ENCODE measurements at regions not wholly inside any gene's neighbourhood (a gene's known extent, or its start where the extent isn't known, plus 50 kb on each side); places are given as distances from the start of the nearest gene placed in this dataset.

- H3K4me1 Mint-ChIP-seq: peaks cover 18% of the 10 kb centered on the region
- no peaks in the 10 kb centered on the region for H3K9me3 Mint-ChIP-seq
- ATAC-seq (no peak), DNase-seq (no peak)
- H3K27ac Mint-ChIP-seq: no peak overlapping the region
- peaks cover 19% of the 10 kb centered on the region for H3K27me3 Mint-ChIP-seq
- no peak overlapping the region for H3K4me3 Mint-ChIP-seq
Measured at GRCh38 chr10:4685904-4686643, 139.9 kb upstream of the AKR1E2 start.

- DNase-seq (no peak), ATAC-seq (no peak)
- H3K4me1 Mint-ChIP-seq: peaks cover 18% of the 10 kb centered on the region
- H3K27me3 Mint-ChIP-seq: peaks cover 19% of the 10 kb centered on the region
- H3K9me3 Mint-ChIP-seq: no peaks in the 10 kb centered on the region
- H3K4me3 Mint-ChIP-seq: no peak overlapping the region
- no peak overlapping the region for H3K27ac Mint-ChIP-seq
Measured at GRCh38 chr10:4685491-4685890, 140.5 kb upstream of the AKR1E2 start.

DNA sequence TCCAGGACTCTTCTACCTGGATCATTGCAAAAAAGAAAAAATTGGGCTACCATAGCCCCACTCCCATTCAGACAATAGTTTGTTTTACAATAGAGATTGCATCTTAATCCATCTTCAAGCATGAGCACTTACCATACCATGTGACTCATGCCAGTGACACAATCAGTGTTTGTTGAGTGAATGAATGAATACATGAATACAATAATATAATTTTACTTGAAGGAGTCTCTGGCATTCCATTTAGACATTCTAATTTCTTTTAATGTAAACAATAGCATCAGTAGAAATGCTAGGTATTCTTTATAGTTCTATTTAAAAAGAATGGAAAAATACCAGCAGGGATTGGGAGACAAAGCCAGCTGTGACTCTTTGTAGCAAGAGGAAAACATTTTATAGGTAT is 141.6 kb upstream of the AKR1E2 start:
- H3K27ac Mint-ChIP-seq: no peak overlapping the region
- no peaks in the 10 kb centered on the region for H3K9me3 Mint-ChIP-seq
- H3K27me3 Mint-ChIP-seq: peaks cover 19% of the 10 kb centered on the region
- H3K4me3 Mint-ChIP-seq: no peak overlapping the region
- H3K4me1 Mint-ChIP-seq: peaks cover 18% of the 10 kb centered on the region
- no peak for ATAC-seq
- no peak for DNase-seq

DNA sequence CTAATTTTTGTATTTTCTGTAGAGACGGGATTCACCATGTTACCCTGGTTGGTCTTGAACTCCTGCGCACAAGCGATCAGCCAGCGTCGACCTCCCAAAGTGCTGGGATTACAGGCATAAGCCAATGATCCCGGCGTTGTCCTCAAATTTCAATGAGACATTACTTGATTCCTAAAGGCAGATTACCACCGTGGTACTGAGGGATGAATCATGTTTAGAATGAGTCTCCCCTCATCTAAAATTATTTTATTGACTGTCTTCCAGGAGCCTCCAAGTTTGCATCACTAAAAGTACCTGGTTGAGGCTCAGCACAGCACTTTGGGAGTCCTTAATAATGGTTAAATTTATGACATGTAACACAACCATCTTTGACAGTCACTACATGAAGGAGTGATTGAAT is 142.2 kb upstream of the AKR1E2 start:
- no peaks in the 10 kb centered on the region for H3K9me3 Mint-ChIP-seq
- DNase-seq (no peak), ATAC-seq (no peak)
- peaks cover 18% of the 10 kb centered on the region for H3K4me1 Mint-ChIP-seq
- H3K27ac Mint-ChIP-seq: no peak overlapping the region
- peaks cover 21% of the 10 kb centered on the region for H3K27me3 Mint-ChIP-seq
- H3K4me3 Mint-ChIP-seq: no peak overlapping the region

DNA sequence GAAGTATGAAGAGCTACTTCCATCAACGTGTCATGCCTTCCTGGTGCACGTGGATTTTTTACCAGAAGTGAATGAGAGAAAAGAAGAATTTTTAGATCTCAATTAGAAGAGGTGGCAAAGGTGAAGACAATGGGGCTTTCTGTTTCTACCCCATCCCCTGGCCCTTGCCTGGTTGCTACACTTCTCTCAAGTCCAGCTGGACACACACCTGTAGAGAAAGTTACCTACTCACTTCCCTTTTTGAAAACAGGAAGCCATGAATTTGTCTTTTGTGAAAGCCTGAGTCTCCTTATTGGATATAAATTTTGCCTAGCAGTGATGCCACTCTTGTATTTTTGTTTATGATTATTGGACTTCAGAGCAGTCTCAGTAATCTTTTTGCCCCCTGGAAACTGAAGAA is 142.9 kb upstream of the AKR1E2 start:
- ATAC-seq (no peak), DNase-seq (no peak)
- Mint-ChIP-seq H3K27me3 (peaks cover 28% of the 10 kb centered on the region), H3K4me3 (no peak overlapping the region), H3K27ac (no peak overlapping the region), H3K9me3 (no peaks in the 10 kb centered on the region), H3K4me1 (peaks cover 13% of the 10 kb centered on the region)

GRCh38 chr10:4678951-4679671 is 146.9 kb upstream of the AKR1E2 start:
- Mint-ChIP-seq H3K9me3 (no peaks in the 10 kb centered on the region), H3K4me1 (no peaks in the 10 kb centered on the region), H3K27me3 (peaks cover 46% of the 10 kb centered on the region), H3K27ac (no peak overlapping the region), H3K4me3 (no peak overlapping the region)
- DNase-seq (no peak), ATAC-seq (no peak)

DNA sequence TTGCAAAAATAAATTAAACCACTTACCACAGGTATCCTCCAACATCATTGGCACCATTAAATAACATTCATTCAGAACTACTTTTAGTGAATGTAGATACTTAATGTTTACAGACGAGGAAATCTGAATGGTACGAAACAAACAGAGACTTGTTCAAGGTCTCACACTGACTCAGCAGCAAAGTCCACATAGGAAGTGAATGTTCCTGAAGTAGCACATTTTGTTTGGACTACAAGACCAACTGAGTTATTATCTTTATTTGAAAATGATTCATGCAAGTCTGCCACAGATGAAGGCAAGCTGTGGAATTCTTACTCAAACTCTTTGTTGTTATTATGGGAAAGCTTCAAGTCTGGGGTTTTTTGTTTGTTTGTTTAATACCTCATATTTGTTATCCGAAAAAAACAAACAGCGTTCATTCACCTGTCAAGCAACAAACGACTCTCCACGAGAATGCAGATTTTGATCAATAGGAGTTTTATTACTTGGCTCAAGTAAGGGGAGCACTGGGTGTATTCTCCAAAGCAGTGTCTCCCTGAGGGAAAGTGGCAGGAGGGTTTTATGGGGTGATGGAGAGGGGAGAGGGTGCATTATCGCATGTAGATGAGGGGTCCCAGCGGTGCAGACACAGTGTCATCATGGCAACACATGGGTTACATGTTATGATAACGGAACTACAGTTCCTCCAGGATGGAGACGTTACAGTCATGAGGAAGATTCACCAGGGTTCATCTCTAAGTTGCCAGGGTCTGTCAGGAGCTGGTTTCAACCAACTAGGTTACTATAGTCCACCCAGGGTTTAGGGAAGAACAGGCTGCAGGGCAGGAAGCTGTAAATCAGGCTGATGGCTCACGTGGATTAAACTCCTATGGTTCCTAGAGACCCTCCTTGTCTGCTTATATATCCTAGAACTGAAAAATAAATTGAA is 147.7 kb upstream of the AKR1E2 start:
- H3K9me3 Mint-ChIP-seq: no peaks in the 10 kb centered on the region
- peaks cover 46% of the 10 kb centered on the region for H3K27me3 Mint-ChIP-seq
- no peak overlapping the region for H3K4me3 Mint-ChIP-seq
- no peak overlapping the region for H3K27ac Mint-ChIP-seq
- no peak for DNase-seq
- no peaks in the 10 kb centered on the region for H3K4me1 Mint-ChIP-seq
- no peak for ATAC-seq

- Mint-ChIP-seq H3K27ac (no peak overlapping the region), H3K27me3 (peaks cover 46% of the 10 kb centered on the region), H3K4me3 (no peak overlapping the region), H3K9me3 (no peaks in the 10 kb centered on the region), H3K4me1 (no peaks in the 10 kb centered on the region)
- DNase-seq (no peak), ATAC-seq (no peak)
Measured at GRCh38 chr10:4677296-4678021, 148.5 kb upstream of the AKR1E2 start.

DNA sequence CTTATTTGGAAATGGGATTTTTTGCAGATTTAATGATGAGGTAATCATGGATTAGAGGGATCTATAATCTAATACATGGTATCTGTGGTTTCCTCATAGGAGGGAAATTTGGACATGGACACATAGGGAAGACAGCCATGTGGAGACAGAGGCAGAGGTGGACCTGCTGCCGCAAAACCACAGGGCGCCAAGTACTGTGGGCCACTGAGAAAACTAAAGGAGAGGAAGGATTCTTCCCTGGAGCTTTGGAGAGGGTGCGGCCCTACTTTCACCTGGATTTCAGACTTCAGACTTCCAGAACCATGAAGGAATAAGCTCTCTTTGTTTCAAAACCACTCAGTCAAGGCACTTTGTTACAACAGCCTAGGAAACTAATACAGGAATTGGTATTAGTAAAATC is 149.4 kb upstream of the AKR1E2 start:
- DNase-seq (no peak), ATAC-seq (no peak)
- Mint-ChIP-seq H3K27me3 (peaks cover 49% of the 10 kb centered on the region), H3K4me1 (no peaks in the 10 kb centered on the region), H3K4me3 (no peak overlapping the region), H3K27ac (no peak overlapping the region), H3K9me3 (no peaks in the 10 kb centered on the region)

- H3K4me1 Mint-ChIP-seq: no peaks in the 10 kb centered on the region
- H3K4me3 Mint-ChIP-seq: no peak overlapping the region
- H3K9me3 Mint-ChIP-seq: peaks cover 0 to 5% of the 10 kb centered on the region in 2 donors
- no peak for ATAC-seq
- no peak overlapping the region for H3K27ac Mint-ChIP-seq
- no peak for DNase-seq
- peaks cover 56% of the 10 kb centered on the region for H3K27me3 Mint-ChIP-seq
Measured at GRCh38 chr10:4675808-4676207, 150.2 kb upstream of the AKR1E2 start.

DNA sequence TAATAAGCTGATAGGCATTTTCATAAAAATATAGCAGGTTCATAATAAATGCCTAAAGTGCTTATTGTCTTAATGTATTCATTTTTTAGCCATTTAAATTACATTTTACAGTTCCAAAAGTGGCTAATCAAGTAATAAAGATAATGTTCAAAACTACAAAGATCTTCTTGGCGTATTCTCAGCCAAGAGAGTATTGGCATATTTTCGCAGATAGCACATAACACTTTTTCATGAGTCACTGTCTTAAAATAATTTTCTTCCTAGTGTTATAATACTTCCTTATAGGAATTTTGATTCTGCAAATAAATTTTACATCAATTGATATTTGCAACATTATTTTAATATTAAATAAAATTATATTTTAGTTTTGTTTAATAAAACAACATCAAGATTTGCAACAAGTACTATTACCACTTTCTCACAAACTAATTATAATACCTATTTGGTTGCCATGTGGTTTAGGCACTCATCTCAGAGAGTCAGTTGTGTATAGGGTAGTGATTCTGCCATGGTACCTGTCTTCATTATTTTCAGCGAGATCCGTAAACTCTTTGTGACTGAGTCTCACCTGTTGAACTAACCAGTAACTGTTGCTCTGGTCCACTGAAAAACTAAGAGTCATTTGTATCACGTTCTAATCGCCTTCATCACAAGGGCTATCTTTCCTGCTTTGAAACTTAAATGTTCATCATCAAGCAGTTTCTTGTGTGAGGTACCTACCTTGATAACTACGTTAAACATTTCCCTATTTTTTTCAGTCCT is 152.5 kb upstream of the AKR1E2 start:
- Mint-ChIP-seq H3K27ac (no peak overlapping the region), H3K9me3 (peaks cover 0 to 10% of the 10 kb centered on the region in 2 donors), H3K4me1 (no peaks in the 10 kb centered on the region), H3K4me3 (no peak overlapping the region), H3K27me3 (peaks cover 50% of the 10 kb centered on the region)
- DNase-seq: no peak
- no peak for ATAC-seq

GRCh38 chr10:4672201-4672600 is 153.8 kb upstream of the AKR1E2 start:
- no peak overlapping the region for H3K27ac Mint-ChIP-seq
- DNase-seq (no peak), ATAC-seq (no peak)
- H3K9me3 Mint-ChIP-seq: peaks cover 0 to 10% of the 10 kb centered on the region in 2 donors
- no peak overlapping the region for H3K4me3 Mint-ChIP-seq
- peaks cover 39% of the 10 kb centered on the region for H3K27me3 Mint-ChIP-seq
- no peaks in the 10 kb centered on the region for H3K4me1 Mint-ChIP-seq

GRCh38 chr10:4671451-4672145 is 154.4 kb upstream of the AKR1E2 start:
- peaks cover 0 to 10% of the 10 kb centered on the region in 2 donors for H3K9me3 Mint-ChIP-seq
- no peak for DNase-seq

GRCh38 chr10:4670737-4671136 is 155.3 kb upstream of the AKR1E2 start:
- Mint-ChIP-seq H3K27me3 (peaks cover 29% of the 10 kb centered on the region), H3K4me3 (no peak overlapping the region), H3K9me3 (peaks cover 0 to 10% of the 10 kb centered on the region in 2 donors), H3K4me1 (no peaks in the 10 kb centered on the region), H3K27ac (no peak overlapping the region)
- ATAC-seq: no peak
- no peak for DNase-seq

More at GRCh38 chr10:4671451-4672145, 154.4 kb upstream of the AKR1E2 start:
- peaks cover 37% of the 10 kb centered on the region for H3K27me3 Mint-ChIP-seq
- H3K4me3 Mint-ChIP-seq: no peak overlapping the region
- ATAC-seq: no peak
- no peak overlapping the region for H3K27ac Mint-ChIP-seq
- no peaks in the 10 kb centered on the region for H3K4me1 Mint-ChIP-seq
